ENCODE measurements at regions not wholly inside any gene's neighbourhood (a gene's known extent, or its start where the extent isn't known, plus 50 kb on each side); places are given as distances from the start of the nearest gene placed in this dataset.

DNA sequence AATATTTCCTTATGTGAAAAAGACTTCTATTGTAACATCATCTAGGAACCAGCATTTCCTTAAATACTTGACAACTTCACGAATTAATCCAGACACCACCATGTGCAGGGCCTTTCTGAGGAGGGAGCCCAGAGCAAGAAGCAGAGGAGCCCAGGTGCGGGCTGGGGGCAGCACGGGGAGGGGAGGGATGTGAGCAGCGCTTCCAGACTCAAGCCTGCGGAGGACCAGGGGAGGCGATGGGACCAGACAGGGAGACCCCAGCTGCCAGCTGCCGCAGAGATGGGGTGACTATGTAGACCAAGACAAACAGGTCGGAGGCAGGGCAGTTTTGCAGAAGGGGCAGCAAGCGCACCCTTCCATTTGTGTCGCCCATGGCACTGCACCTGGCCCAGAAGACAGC is 596.1 kb downstream of the IRX1 start:
- H3K4me1 ChIP-seq (ENCODE audit: low read length), result no peaks in the 10 kb centered on the region
- H3K9me3 ChIP-seq (replicated peaks; ENCODE audit: insufficient read depth, low read length), result no peaks in the 10 kb centered on the region
- no peak overlapping the region for H3K4me2 ChIP-seq (ENCODE audit: low read depth, low read length)
- H3K9me2 ChIP-seq (replicated peaks; ENCODE audit: insufficient read depth, low read length), result no peaks in the 10 kb centered on the region
- H2AFZ ChIP-seq (ENCODE audit: low read length), result no peak overlapping the region
- no peak for DNase-seq
- TF ChIP-seq EZH2 (optimal IDR thresholded peaks at IDR 0.05; ENCODE audit: low read depth, low read length), result no peak
- TF ChIP-seq, protein P1, sequence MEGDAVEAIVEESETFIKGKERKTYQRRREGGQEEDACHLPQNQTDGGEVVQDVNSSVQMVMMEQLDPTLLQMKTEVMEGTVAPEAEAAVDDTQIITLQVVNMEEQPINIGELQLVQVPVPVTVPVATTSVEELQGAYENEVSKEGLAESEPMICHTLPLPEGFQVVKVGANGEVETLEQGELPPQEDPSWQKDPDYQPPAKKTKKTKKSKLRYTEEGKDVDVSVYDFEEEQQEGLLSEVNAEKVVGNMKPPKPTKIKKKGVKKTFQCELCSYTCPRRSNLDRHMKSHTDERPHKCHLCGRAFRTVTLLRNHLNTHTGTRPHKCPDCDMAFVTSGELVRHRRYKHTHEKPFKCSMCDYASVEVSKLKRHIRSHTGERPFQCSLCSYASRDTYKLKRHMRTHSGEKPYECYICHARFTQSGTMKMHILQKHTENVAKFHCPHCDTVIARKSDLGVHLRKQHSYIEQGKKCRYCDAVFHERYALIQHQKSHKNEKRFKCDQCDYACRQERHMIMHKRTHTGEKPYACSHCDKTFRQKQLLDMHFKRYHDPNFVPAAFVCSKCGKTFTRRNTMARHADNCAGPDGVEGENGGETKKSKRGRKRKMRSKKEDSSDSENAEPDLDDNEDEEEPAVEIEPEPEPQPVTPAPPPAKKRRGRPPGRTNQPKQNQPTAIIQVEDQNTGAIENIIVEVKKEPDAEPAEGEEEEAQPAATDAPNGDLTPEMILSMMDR (IDR thresholded peaks at IDR 0.05; ENCODE audit: low read length), result no peak
- TF ChIP-seq EZH2phosphoT487 (IDR thresholded peaks at IDR 0.05; ENCODE audit: low read length), result no peak
- H3K27ac ChIP-seq (ENCODE audit: low read length), result no peak overlapping the region
- H3K79me2 ChIP-seq (ENCODE audit: low read length), result no peaks in the 10 kb centered on the region
- no peaks in the 10 kb centered on the region for H4K20me1 ChIP-seq (ENCODE audit: insufficient read depth, low read length)
- H3K9ac ChIP-seq (ENCODE audit: low read length), result no peak overlapping the region
- no peaks in the 10 kb centered on the region for H3K36me3 ChIP-seq (replicated peaks; ENCODE audit: insufficient read depth, low read length)
- H3F3A ChIP-seq (ENCODE audit: insufficient read depth, low read length), result no peaks in the 10 kb centered on the region
- H3K4me3 ChIP-seq (ENCODE audit: low read length), result no peak overlapping the region
- no peaks in the 10 kb centered on the region for H3K27me3 ChIP-seq (replicated peaks; ENCODE audit: insufficient read depth, low read length)

DNA sequence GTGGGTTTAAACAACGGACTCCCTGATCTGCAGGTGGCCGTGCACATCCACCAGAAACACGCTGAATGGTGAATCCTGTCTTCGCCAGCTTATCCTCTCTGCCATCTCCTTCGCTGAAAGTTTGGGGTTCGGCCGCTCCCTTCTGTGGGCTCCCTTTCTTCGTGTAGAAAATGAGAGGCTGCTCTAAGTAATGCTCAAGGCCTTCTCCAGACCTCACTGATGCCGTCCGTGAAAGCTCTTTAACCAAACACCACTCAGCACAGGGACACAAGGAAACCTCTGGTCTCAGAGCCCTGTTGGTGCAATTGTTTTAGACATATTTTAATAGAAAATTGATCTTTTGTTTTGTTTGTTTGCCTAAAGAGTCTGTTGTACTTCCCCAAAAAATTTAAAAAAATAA is 596.5 kb downstream of the IRX1 start:
- H3K9me2 ChIP-seq (replicated peaks; ENCODE audit: insufficient read depth, low read length), result no peaks in the 10 kb centered on the region
- no peak overlapping the region for H3K27ac ChIP-seq (ENCODE audit: low read length)
- no peaks in the 10 kb centered on the region for H3K4me1 ChIP-seq (ENCODE audit: low read length)
- no peaks in the 10 kb centered on the region for H3F3A ChIP-seq (ENCODE audit: insufficient read depth, low read length)
- H4K20me1 ChIP-seq (ENCODE audit: insufficient read depth, low read length), result no peaks in the 10 kb centered on the region
- H3K79me2 ChIP-seq (ENCODE audit: low read length), result no peaks in the 10 kb centered on the region
- H3K27me3 ChIP-seq (replicated peaks; ENCODE audit: insufficient read depth, low read length), result no peaks in the 10 kb centered on the region
- no peaks in the 10 kb centered on the region for H3K36me3 ChIP-seq (replicated peaks; ENCODE audit: insufficient read depth, low read length)
- no peak overlapping the region for H2AFZ ChIP-seq (ENCODE audit: low read length)
- DNase-seq, result no peak
- no peak overlapping the region for H3K4me2 ChIP-seq (ENCODE audit: low read depth, low read length)
- no peak overlapping the region for H3K9ac ChIP-seq (ENCODE audit: low read length)
- TF ChIP-seq, protein P1 (IDR thresholded peaks at IDR 0.05; ENCODE audit: low read length), result no peak
- TF ChIP-seq EZH2phosphoT487 (IDR thresholded peaks at IDR 0.05; ENCODE audit: low read length) (no peak), EZH2 (optimal IDR thresholded peaks at IDR 0.05; ENCODE audit: low read depth, low read length) (no peak)
- H3K9me3 ChIP-seq (replicated peaks; ENCODE audit: insufficient read depth, low read length), result no peaks in the 10 kb centered on the region
- H3K4me3 ChIP-seq (ENCODE audit: low read length), result no peak overlapping the region

DNA sequence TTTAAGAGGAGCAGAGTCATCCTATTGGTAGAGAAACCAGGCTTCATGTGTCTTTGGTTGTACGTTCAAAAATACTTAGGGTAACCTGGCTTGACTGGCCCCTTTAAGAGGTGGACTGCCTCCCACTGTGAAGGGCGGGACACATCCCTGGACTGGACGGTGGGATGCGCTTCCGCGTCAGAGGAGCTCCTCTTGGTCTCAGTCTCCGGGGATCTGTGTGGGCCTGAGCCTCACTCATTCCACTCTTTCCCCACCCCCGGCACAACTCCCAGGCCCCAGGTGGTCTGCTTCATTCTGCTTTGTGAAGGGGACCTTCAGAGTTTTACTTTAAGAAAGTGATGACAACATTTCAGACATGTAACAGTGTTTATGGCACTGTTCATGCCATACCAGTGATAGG is 601.1 kb downstream of the IRX1 start:
- Histone ChIP-seq H3K27ac (ENCODE audit: low read length) (no peak overlapping the region), H2AFZ (ENCODE audit: low read length) (no peak overlapping the region), H3K9ac (ENCODE audit: low read length) (no peak overlapping the region), H3K4me1 (ENCODE audit: low read length) (no peaks in the 10 kb centered on the region), H4K20me1 (ENCODE audit: insufficient read depth, low read length) (no peaks in the 10 kb centered on the region), H3F3A (ENCODE audit: insufficient read depth, low read length) (no peaks in the 10 kb centered on the region), H3K9me2 (replicated peaks; ENCODE audit: insufficient read depth, low read length) (no peaks in the 10 kb centered on the region), H3K4me2 (ENCODE audit: low read depth, low read length) (no peak overlapping the region), H3K79me2 (ENCODE audit: low read length) (no peaks in the 10 kb centered on the region), H3K36me3 (replicated peaks; ENCODE audit: insufficient read depth, low read length) (no peaks in the 10 kb centered on the region), H3K9me3 (replicated peaks; ENCODE audit: insufficient read depth, low read length) (no peaks in the 10 kb centered on the region), H3K27me3 (replicated peaks; ENCODE audit: insufficient read depth, low read length) (no peaks in the 10 kb centered on the region), H3K4me3 (ENCODE audit: low read length) (no peak overlapping the region)
- TF ChIP-seq EZH2phosphoT487 (IDR thresholded peaks at IDR 0.05; ENCODE audit: low read length) (no peak), EZH2 (optimal IDR thresholded peaks at IDR 0.05; ENCODE audit: low read depth, low read length) (no peak)
- TF ChIP-seq, protein P1 (IDR thresholded peaks at IDR 0.05; ENCODE audit: low read length), result no peak
- DNase-seq, result no peak

Data from MM.1S (cell line).